GM20431 (cell line): ENCODE measurements at regions not wholly inside any gene's neighbourhood (a gene's known extent, or its start where the extent isn't known, plus 50 kb on each side); places are given as distances from the start of the nearest gene placed in this dataset.
"Not testable (repeated sequence)": the region's sequence is repeated elsewhere in the genome, so short reads cannot be mapped to it uniquely, and the experiment has no call there.

Experiments
- in situ Hi-C: fragments of 300-500 bp; cut with MseI, MboI; formaldehyde crosslinking; loops from one replicate; pipeline ENCODE4 v1.15.0; 2020; ENCODE audit warnings: low sequenced_read_pairs; ENCODE audit not compliant: unreplicated experiment

- in situ Hi-C loops, result no loop called here
These were observed 246.6 kb upstream of the CHRM3 start for GRCh38 chr1:239139801-239140200.

- in situ Hi-C loops, result no loop called here
These were observed 257.8 kb upstream of the CHRM3 start for GRCh38 chr1:239128541-239128940.

GRCh38 chr1:239126884-239127283 is 259.5 kb upstream of the CHRM3 start:
- in situ Hi-C loops, result no loop called here

GRCh38 chr1:239125893-239126292 is 260.5 kb upstream of the CHRM3 start:
- in situ Hi-C loops, result no loop called here

- in situ Hi-C loops, result no loop called here
These were observed 261.3 kb upstream of the CHRM3 start for GRCh38 chr1:239125027-239125426.

- in situ Hi-C loops, result no loop called here
These were observed 263.1 kb upstream of the CHRM3 start for GRCh38 chr1:239123260-239123659.

GRCh38 chr1:239112101-239112935 is 274.1 kb upstream of the CHRM3 start:
- in situ Hi-C loops, result no loop called here

- in situ Hi-C loops, result no loop called here
These were observed 278.7 kb upstream of the CHRM3 start for GRCh38 chr1:239107676-239108075.

- in situ Hi-C loops, result not testable (repeated sequence)
These were observed 279.7 kb upstream of the CHRM3 start for GRCh38 chr1:239106689-239107088.

- in situ Hi-C loops, result no loop called here
These were observed 287.8 kb upstream of the CHRM3 start for GRCh38 chr1:239098400-239099037.

- in situ Hi-C loops, result no loop called here
These were observed 294.8 kb upstream of the CHRM3 start for GRCh38 chr1:239091537-239091936.

GRCh38 chr1:239084459-239085080 is 301.8 kb upstream of the CHRM3 start:
- in situ Hi-C loops, result no loop called here

- in situ Hi-C loops, result not testable (repeated sequence)
These were observed 304.4 kb upstream of the CHRM3 start for GRCh38 chr1:239081947-239082346.

GRCh38 chr1:239067480-239067879 is 318.9 kb upstream of the CHRM3 start:
- in situ Hi-C loops, result no loop called here

- in situ Hi-C loops, result no loop called here
These were observed 319.3 kb upstream of the CHRM3 start for GRCh38 chr1:239067058-239067457.

- in situ Hi-C loops, result no loop called here
These were observed 324.6 kb upstream of the CHRM3 start for GRCh38 chr1:239061770-239062169.

- in situ Hi-C loops, result no loop called here
These were observed 328.2 kb upstream of the CHRM3 start for GRCh38 chr1:239058190-239058589.

GRCh38 chr1:239056940-239057339 is 329.4 kb upstream of the CHRM3 start:
- in situ Hi-C loops, result no loop called here

GRCh38 chr1:239053279-239053678 is 333.1 kb upstream of the CHRM3 start:
- in situ Hi-C loops, result no loop called here

- in situ Hi-C loops, result no loop called here
These were observed 336.8 kb upstream of the CHRM3 start for GRCh38 chr1:239049571-239049970.

- in situ Hi-C loops, result no loop called here
These were observed 341.5 kb upstream of the CHRM3 start for GRCh38 chr1:239044829-239045228.
